OCI-LY1 (cell line): ENCODE measurements at regions not wholly inside any gene's neighbourhood (a gene's known extent, or its start where the extent isn't known, plus 50 kb on each side); places are given as distances from the start of the nearest gene placed in this dataset.

Experiments
- H2AFZ ChIP-seq: fragments of 200-600 bp; sonication (generic), shearing (Covaris generic); 2 replicates; pipeline ENCODE4 v1.6.0; 2014; ENCODE audit warnings: antibody characterized with exemption, mild to moderate bottlenecking, low read length
- H3F3A ChIP-seq: fragments of 200-600 bp; sonication (generic), shearing (Covaris generic); 2 replicates; pipeline ENCODE4 v1.6.0; 2014; ENCODE audit warnings: mild to moderate bottlenecking, antibody characterized with exemption, low read length, moderate library complexity; ENCODE audit not compliant: insufficient read depth
- H3K27ac ChIP-seq: fragments of 200-600 bp; sonication (generic); 2 replicates; pipeline ENCODE4 v1.5.1; 2014; ENCODE audit warnings: low read length, mixed run types, mild to moderate bottlenecking, low read depth; ENCODE audit not compliant: poor library complexity, severe bottlenecking
- H3K27me3 ChIP-seq: fragments of 200-600 bp; sonication (generic); 2 replicates; pipeline ENCODE4 v1.6.0; 2014; ENCODE audit warnings: antibody characterized with exemption, mild to moderate bottlenecking, low read length, moderate library complexity; ENCODE audit not compliant: insufficient read depth
- H3K36me3 ChIP-seq: fragments of 200-600 bp; sonication (generic); 2 replicates; pipeline ENCODE4 v1.6.1; 2014; ENCODE audit warnings: mild to moderate bottlenecking, antibody characterized with exemption, low read length, moderate library complexity, mixed read lengths; ENCODE audit not compliant: insufficient read depth
- H3K4me1 ChIP-seq: fragments of 200-600 bp; sonication (generic); 2 replicates; pipeline ENCODE4 v1.5.1; 2014; ENCODE audit warnings: mild to moderate bottlenecking, low read length, moderate library complexity; ENCODE audit not compliant: insufficient read depth, severe bottlenecking
- H3K4me2 ChIP-seq: fragments of 200-600 bp; sonication (generic), shearing (Covaris generic); 2 replicates; pipeline ENCODE4 v1.6.1; 2014; ENCODE audit warnings: low read length
- H3K4me3 ChIP-seq: fragments of 200-600 bp; sonication (generic); 2 replicates; pipeline ENCODE4 v1.5.1; 2014; ENCODE audit warnings: low read length, low read depth, mild to moderate bottlenecking, mixed read lengths; ENCODE audit not compliant: poor library complexity, severe bottlenecking
- H3K79me2 ChIP-seq: fragments of 200-600 bp; shearing (Covaris generic); 2 replicates; pipeline ENCODE4 v1.6.1; 2016; ENCODE audit warnings: mixed run types, low read length, mixed read lengths; ENCODE audit not compliant: insufficient read depth
- H3K9ac ChIP-seq: fragments of 200-600 bp; sonication (generic), shearing (Covaris generic); 2 replicates; pipeline ENCODE4 v1.6.1; 2014; ENCODE audit warnings: mild to moderate bottlenecking, low read length, mixed read lengths
- H3K9me2 ChIP-seq: fragments of 200-600 bp; sonication (generic), shearing (Covaris generic); 2 replicates; pipeline ENCODE4 v1.6.1; 2014; ENCODE audit warnings: low read depth, mild to moderate bottlenecking, low read length, mixed read lengths
- H3K9me3 ChIP-seq: fragments of 200-600 bp; shearing (Covaris generic); 2 replicates; pipeline ENCODE4 v1.6.1; 2014; ENCODE audit warnings: low read length, mixed read lengths
- H4K20me1 ChIP-seq: fragments of 200-600 bp; sonication (generic), shearing (Covaris generic); 2 replicates; pipeline ENCODE4 v1.6.0; 2016; ENCODE audit warnings: mild to moderate bottlenecking, low read length; ENCODE audit not compliant: insufficient read depth
- EZH2 ChIP-seq: fragments of 200-600 bp; sonication (generic), shearing (Covaris generic); IDR thresholded peaks from 2 replicates; pipeline ENCODE4 v1.8.0; 2017; ENCODE audit warnings: borderline replicate concordance, mixed run types, mild to moderate bottlenecking, antibody characterized with exemption, low read length, moderate library complexity, mixed read lengths
- TF ChIP-seq, protein P1 (sequence below): fragments of 200-600 bp; sonication (generic), shearing (Covaris generic); IDR thresholded peaks from 2 replicates; pipeline ENCODE4 v1.5.1; 2017; ENCODE audit warnings: mild to moderate bottlenecking, antibody characterized with exemption, low read length, moderate library complexity, mixed read lengths

DNA sequence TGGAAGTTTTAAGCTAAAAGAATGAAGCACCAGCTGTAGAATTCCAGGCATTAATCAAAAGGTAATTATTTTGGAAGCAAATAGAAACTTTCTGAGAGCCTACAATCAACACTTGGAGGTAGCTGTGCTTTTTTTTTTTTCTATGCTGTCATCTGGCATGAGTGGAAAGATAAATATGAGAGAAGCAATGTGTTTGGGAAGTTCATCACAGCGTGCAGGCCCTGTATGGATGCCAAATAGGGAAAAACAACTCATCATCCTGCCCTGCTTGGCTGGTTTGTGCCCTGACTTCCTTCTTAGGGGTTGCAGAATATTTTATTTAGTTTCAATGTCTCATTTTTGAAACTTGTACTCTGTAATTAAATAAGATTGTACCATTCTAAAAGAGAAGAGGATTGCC is 437.4 kb downstream of the PIK3C3 start:
- no peaks in the 10 kb centered on the region for H3K79me2 ChIP-seq
- no peaks in the 10 kb centered on the region for H3K4me1 ChIP-seq
- no peak overlapping the region for H3K4me2 ChIP-seq
- no peaks in the 10 kb centered on the region for H3K9me2 ChIP-seq
- H3K27me3 ChIP-seq, result no peaks in the 10 kb centered on the region
- no peak overlapping the region for H3K4me3 ChIP-seq
- no peak overlapping the region for H2AFZ ChIP-seq
- no peaks in the 10 kb centered on the region for H3F3A ChIP-seq
- TF ChIP-seq, protein P1, sequence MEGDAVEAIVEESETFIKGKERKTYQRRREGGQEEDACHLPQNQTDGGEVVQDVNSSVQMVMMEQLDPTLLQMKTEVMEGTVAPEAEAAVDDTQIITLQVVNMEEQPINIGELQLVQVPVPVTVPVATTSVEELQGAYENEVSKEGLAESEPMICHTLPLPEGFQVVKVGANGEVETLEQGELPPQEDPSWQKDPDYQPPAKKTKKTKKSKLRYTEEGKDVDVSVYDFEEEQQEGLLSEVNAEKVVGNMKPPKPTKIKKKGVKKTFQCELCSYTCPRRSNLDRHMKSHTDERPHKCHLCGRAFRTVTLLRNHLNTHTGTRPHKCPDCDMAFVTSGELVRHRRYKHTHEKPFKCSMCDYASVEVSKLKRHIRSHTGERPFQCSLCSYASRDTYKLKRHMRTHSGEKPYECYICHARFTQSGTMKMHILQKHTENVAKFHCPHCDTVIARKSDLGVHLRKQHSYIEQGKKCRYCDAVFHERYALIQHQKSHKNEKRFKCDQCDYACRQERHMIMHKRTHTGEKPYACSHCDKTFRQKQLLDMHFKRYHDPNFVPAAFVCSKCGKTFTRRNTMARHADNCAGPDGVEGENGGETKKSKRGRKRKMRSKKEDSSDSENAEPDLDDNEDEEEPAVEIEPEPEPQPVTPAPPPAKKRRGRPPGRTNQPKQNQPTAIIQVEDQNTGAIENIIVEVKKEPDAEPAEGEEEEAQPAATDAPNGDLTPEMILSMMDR, result no peak
- TF ChIP-seq EZH2, result no peak
- no peaks in the 10 kb centered on the region for H3K9me3 ChIP-seq
- H4K20me1 ChIP-seq, result no peaks in the 10 kb centered on the region
- no peaks in the 10 kb centered on the region for H3K36me3 ChIP-seq
- H3K9ac ChIP-seq, result no peak overlapping the region
- H3K27ac ChIP-seq, result no peak overlapping the region

DNA sequence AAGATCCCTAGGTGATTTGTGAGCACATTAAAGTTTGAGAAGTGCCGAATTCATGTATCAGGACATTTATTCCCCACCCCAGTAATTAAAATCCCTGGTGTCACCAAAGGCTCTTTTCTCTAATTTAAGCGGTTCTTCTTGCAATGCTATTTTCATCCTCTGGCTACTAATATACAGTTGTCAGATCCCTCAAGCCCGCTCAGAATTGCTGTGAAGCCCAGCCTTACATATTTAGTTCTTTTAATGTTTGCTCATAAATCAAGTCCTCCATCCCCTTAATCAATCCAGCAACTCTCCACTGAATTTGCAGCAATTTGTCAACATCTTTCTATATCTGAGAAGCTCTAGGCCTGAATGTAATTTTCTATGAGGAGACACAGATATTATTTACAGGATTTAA is 437.9 kb downstream of the PIK3C3 start:
- H3K4me3 ChIP-seq, result no peak overlapping the region
- H4K20me1 ChIP-seq, result no peaks in the 10 kb centered on the region
- no peaks in the 10 kb centered on the region for H3K4me1 ChIP-seq
- no peak overlapping the region for H3K27ac ChIP-seq
- H3K27me3 ChIP-seq, result no peaks in the 10 kb centered on the region
- TF ChIP-seq, protein P1, result no peak
- TF ChIP-seq EZH2, result no peak
- no peaks in the 10 kb centered on the region for H3K9me2 ChIP-seq
- no peaks in the 10 kb centered on the region for H3F3A ChIP-seq
- no peak overlapping the region for H2AFZ ChIP-seq
- H3K4me2 ChIP-seq, result no peak overlapping the region
- no peaks in the 10 kb centered on the region for H3K9me3 ChIP-seq
- no peaks in the 10 kb centered on the region for H3K36me3 ChIP-seq
- no peaks in the 10 kb centered on the region for H3K79me2 ChIP-seq
- H3K9ac ChIP-seq, result no peak overlapping the region

DNA sequence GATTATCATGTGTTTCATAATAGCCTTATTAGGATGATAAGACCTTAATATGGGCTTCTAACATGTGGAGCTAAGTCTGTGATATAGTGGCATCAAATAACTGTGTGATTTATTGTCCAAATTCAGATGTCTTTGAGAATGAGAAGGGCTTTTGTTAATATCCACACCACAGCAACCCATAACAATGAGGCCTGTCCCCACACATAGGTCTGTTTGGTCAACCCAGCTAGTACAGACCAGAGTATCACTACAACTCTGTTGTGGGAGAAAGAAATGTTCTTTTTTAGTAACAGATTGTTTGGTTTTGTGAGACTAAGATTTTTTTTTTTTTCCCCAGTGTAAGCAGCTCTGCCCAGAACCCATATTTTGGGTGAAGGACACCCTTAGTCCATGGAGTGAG is 439.2 kb downstream of the PIK3C3 start:
- Histone ChIP-seq H3K36me3 (no peaks in the 10 kb centered on the region), H3K27me3 (no peaks in the 10 kb centered on the region), H3K4me2 (no peak overlapping the region), H3K9me2 (no peaks in the 10 kb centered on the region), H3K4me1 (no peaks in the 10 kb centered on the region), H3K79me2 (no peaks in the 10 kb centered on the region), H3K27ac (no peak overlapping the region), H4K20me1 (no peaks in the 10 kb centered on the region), H3K9ac (no peak overlapping the region), H3K9me3 (no peaks in the 10 kb centered on the region), H3K4me3 (no peak overlapping the region), H3F3A (no peaks in the 10 kb centered on the region), H2AFZ (no peak overlapping the region)
- TF ChIP-seq EZH2, result no peak
- TF ChIP-seq, protein P1, result no peak
